ENCODE measurements at regions not wholly inside any gene's neighbourhood (a gene's known extent, or its start where the extent isn't known, plus 50 kb on each side); places are given as distances from the start of the nearest gene placed in this dataset.
"Not testable (repeated sequence)": the region's sequence is repeated elsewhere in the genome, so short reads cannot be mapped to it uniquely, and the experiment has no call there.

GRCh38 chr13:76677043-76677442 lies 209.2 kb downstream of the KCTD12 start:
- DNase-seq (ENCODE audit: insufficient read length) (no peak), FAIRE-seq (no peak)
- TF ChIP-seq TAF1 (IDR thresholded peaks at IDR 0.05; ENCODE audit: borderline replicate concordance, low read depth, low read length) (no peak), POLR2A (IDR thresholded peaks at IDR 0.05; ENCODE audit: low read depth, low read length) (no peak), POLR2AphosphoS5 (IDR thresholded peaks at IDR 0.05; ENCODE audit: low read depth, low read length) (no peak)

- FAIRE-seq, result no peak
- DNase-seq (ENCODE audit: insufficient read length), result no peak
- TF ChIP-seq TAF1 (IDR thresholded peaks at IDR 0.05; ENCODE audit: borderline replicate concordance, low read depth, low read length) (no peak), POLR2AphosphoS5 (IDR thresholded peaks at IDR 0.05; ENCODE audit: low read depth, low read length) (no peak), POLR2A (IDR thresholded peaks at IDR 0.05; ENCODE audit: low read depth, low read length) (no peak)
Measured at GRCh38 chr13:76672420-76672819, 213.8 kb downstream of the KCTD12 start.

GRCh38 chr13:76668716-76669115 lies 217.5 kb downstream of the KCTD12 start:
- DNase-seq (ENCODE audit: insufficient read length) (no peak), FAIRE-seq (no peak)
- TF ChIP-seq POLR2A (IDR thresholded peaks at IDR 0.05; ENCODE audit: low read depth, low read length) (no peak), TAF1 (IDR thresholded peaks at IDR 0.05; ENCODE audit: borderline replicate concordance, low read depth, low read length) (no peak), POLR2AphosphoS5 (IDR thresholded peaks at IDR 0.05; ENCODE audit: low read depth, low read length) (no peak)

- FAIRE-seq (no peak), DNase-seq (ENCODE audit: insufficient read length) (no peak)
- TF ChIP-seq POLR2A (IDR thresholded peaks at IDR 0.05; ENCODE audit: low read depth, low read length) (no peak), POLR2AphosphoS5 (IDR thresholded peaks at IDR 0.05; ENCODE audit: low read depth, low read length) (no peak), TAF1 (IDR thresholded peaks at IDR 0.05; ENCODE audit: borderline replicate concordance, low read depth, low read length) (no peak)
Measured at GRCh38 chr13:76668141-76668540, 218.1 kb downstream of the KCTD12 start.

GRCh38 chr13:76667551-76667950 lies 218.7 kb downstream of the KCTD12 start:
- no peak for DNase-seq (ENCODE audit: insufficient read length)
- FAIRE-seq, result no peak
- TF ChIP-seq POLR2AphosphoS5 (IDR thresholded peaks at IDR 0.05; ENCODE audit: low read depth, low read length), result no peak
- no peak for TF ChIP-seq TAF1 (IDR thresholded peaks at IDR 0.05; ENCODE audit: borderline replicate concordance, low read depth, low read length)
- TF ChIP-seq POLR2A (IDR thresholded peaks at IDR 0.05; ENCODE audit: low read depth, low read length), result no peak

- TF ChIP-seq POLR2AphosphoS5 (IDR thresholded peaks at IDR 0.05; ENCODE audit: low read depth, low read length) (no peak), TAF1 (IDR thresholded peaks at IDR 0.05; ENCODE audit: borderline replicate concordance, low read depth, low read length) (no peak), POLR2A (IDR thresholded peaks at IDR 0.05; ENCODE audit: low read depth, low read length) (no peak)
- DNase-seq (ENCODE audit: insufficient read length) (no peak), FAIRE-seq (no peak)
Measured at GRCh38 chr13:76663592-76664335, 222.4 kb downstream of the KCTD12 start.

GRCh38 chr13:76659074-76659473 lies 227.1 kb downstream of the KCTD12 start:
- FAIRE-seq; DNase-seq (ENCODE audit: insufficient read length): not testable (repeated sequence)

GRCh38 chr13:76656500-76656899 lies 229.7 kb downstream of the KCTD12 start:
- no peak for DNase-seq (ENCODE audit: insufficient read length)
- FAIRE-seq, result no peak
- TF ChIP-seq POLR2A (IDR thresholded peaks at IDR 0.05; ENCODE audit: low read depth, low read length), result no peak
- no peak for TF ChIP-seq TAF1 (IDR thresholded peaks at IDR 0.05; ENCODE audit: borderline replicate concordance, low read depth, low read length)
- TF ChIP-seq POLR2AphosphoS5 (IDR thresholded peaks at IDR 0.05; ENCODE audit: low read depth, low read length), result no peak

- FAIRE-seq (no peak), DNase-seq (ENCODE audit: insufficient read length) (no peak)
- TF ChIP-seq POLR2AphosphoS5 (IDR thresholded peaks at IDR 0.05; ENCODE audit: low read depth, low read length), result no peak
- TF ChIP-seq TAF1 (IDR thresholded peaks at IDR 0.05; ENCODE audit: borderline replicate concordance, low read depth, low read length), result no peak
- no peak for TF ChIP-seq POLR2A (IDR thresholded peaks at IDR 0.05; ENCODE audit: low read depth, low read length)
Measured at GRCh38 chr13:76656056-76656455, 230.1 kb downstream of the KCTD12 start.

GRCh38 chr13:76654263-76654662 lies 231.9 kb downstream of the KCTD12 start:
- no peak for TF ChIP-seq POLR2AphosphoS5 (IDR thresholded peaks at IDR 0.05; ENCODE audit: low read depth, low read length)
- no peak for TF ChIP-seq POLR2A (IDR thresholded peaks at IDR 0.05; ENCODE audit: low read depth, low read length)
- no peak for TF ChIP-seq TAF1 (IDR thresholded peaks at IDR 0.05; ENCODE audit: borderline replicate concordance, low read depth, low read length)
- FAIRE-seq, result no peak
- DNase-seq (ENCODE audit: insufficient read length), result no peak

- DNase-seq (ENCODE audit: insufficient read length) (no peak), FAIRE-seq (no peak)
- TF ChIP-seq POLR2A (IDR thresholded peaks at IDR 0.05; ENCODE audit: low read depth, low read length) (no peak), TAF1 (IDR thresholded peaks at IDR 0.05; ENCODE audit: borderline replicate concordance, low read depth, low read length) (no peak), POLR2AphosphoS5 (IDR thresholded peaks at IDR 0.05; ENCODE audit: low read depth, low read length) (no peak)
Measured at GRCh38 chr13:76651286-76651685, 234.9 kb downstream of the KCTD12 start.

- FAIRE-seq, result no peak
- TF ChIP-seq POLR2AphosphoS5 (IDR thresholded peaks at IDR 0.05; ENCODE audit: low read depth, low read length) (no peak), TAF1 (IDR thresholded peaks at IDR 0.05; ENCODE audit: borderline replicate concordance, low read depth, low read length) (no peak), POLR2A (IDR thresholded peaks at IDR 0.05; ENCODE audit: low read depth, low read length) (no peak)
- no peak for DNase-seq (ENCODE audit: insufficient read length)
Measured at GRCh38 chr13:76647550-76647949, 238.7 kb downstream of the KCTD12 start.
